ENCODE measurements at regions not wholly inside any gene's neighbourhood (a gene's known extent, or its start where the extent isn't known, plus 50 kb on each side); places are given as distances from the start of the nearest gene placed in this dataset.

DNA sequence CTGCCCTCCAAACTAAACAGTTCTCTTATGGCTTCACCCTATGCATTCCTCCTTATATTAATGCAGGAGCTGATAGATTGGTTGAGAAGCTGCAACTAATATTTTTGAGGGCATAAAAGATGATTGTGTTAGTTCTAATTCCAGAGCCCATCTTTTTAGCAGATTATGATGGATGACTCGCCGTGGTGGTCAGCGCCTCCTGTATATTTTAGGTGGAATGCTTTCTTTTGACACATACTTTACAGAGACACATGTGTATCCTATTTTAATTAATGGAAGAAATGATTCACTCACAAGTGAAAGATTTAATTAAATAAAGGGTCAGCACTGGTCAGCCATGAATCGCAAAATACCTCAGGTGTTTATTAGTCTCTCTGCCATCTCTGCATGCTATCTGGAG, 120.7 kb downstream of the TM2D1 start:
- TF ChIP-seq POLR2A (IDR thresholded peaks at IDR 0.05) (no peak), CTCF (IDR thresholded peaks at IDR 0.05) (no peak)
